H9 (cell line): ENCODE measurements at regions not wholly inside any gene's neighbourhood (a gene's known extent, or its start where the extent isn't known, plus 50 kb on each side); places are given as distances from the start of the nearest gene placed in this dataset.

Experiments used
- DNase-seq: peaks from one replicate; pipeline ENCODE4 v3.0.0-alpha.2; 2017
- H2AFZ ChIP-seq: one replicate; pipeline ENCODE4 v1.6.1; 2013; ENCODE audit warnings: mild to moderate bottlenecking, low read length, control low read depth, moderate library complexity
- H2AK5ac ChIP-seq: 2 replicates; pipeline ENCODE4 v1.6.1; 2013; ENCODE audit warnings: low read length, control low read depth, mixed read lengths; ENCODE audit not compliant: insufficient read length
- H2BK120ac ChIP-seq: one replicate; pipeline ENCODE4 v1.6.1; 2013; ENCODE audit warnings: low read depth, mild to moderate bottlenecking, low read length, control low read depth, inconsistent platforms; ENCODE audit not compliant: poor library complexity, severe bottlenecking
- H2BK12ac ChIP-seq: 2 replicates; pipeline ENCODE4 v1.6.1; 2013; ENCODE audit warnings: low read length, control low read depth, mixed read lengths, low read depth; ENCODE audit not compliant: insufficient read length
- H2BK15ac ChIP-seq: 2 replicates; pipeline ENCODE4 v1.6.1; 2013; ENCODE audit warnings: low read depth, low read length, control low read depth
- H2BK20ac ChIP-seq: one replicate; pipeline ENCODE4 v1.6.1; 2013; ENCODE audit warnings: low read depth, mild to moderate bottlenecking, low read length, control low read depth, inconsistent platforms; ENCODE audit not compliant: poor library complexity, severe bottlenecking
- H2BK5ac ChIP-seq: 2 replicates; pipeline ENCODE4 v1.6.1; 2013; ENCODE audit warnings: low read length, control low read depth, mixed read lengths; ENCODE audit not compliant: insufficient read length
- H3K14ac ChIP-seq: 2 replicates; pipeline ENCODE4 v1.6.1; 2013; ENCODE audit warnings: low read length, control low read depth; ENCODE audit not compliant: insufficient read depth
- H3K18ac ChIP-seq: 2 replicates; pipeline ENCODE4 v1.6.1; 2013; ENCODE audit warnings: low read depth, mild to moderate bottlenecking, mixed read lengths, low read length, control low read depth; ENCODE audit not compliant: insufficient read length
- H3K23ac ChIP-seq: 2 replicates; pipeline ENCODE4 v1.6.1; 2013; ENCODE audit warnings: low read length, control low read depth, mixed read lengths, low read depth; ENCODE audit not compliant: insufficient read length
- H3K23me2 ChIP-seq: 2 replicates; pipeline ENCODE4 v1.6.1; 2013; ENCODE audit warnings: low read depth, mild to moderate bottlenecking, mixed read lengths, low read length, control low read depth; ENCODE audit not compliant: insufficient read length, poor library complexity, severe bottlenecking
- H3K27ac ChIP-seq: 2 replicates; pipeline ENCODE4 v1.5.1; 2013; ENCODE audit warnings: low read length, control low read depth, mixed read lengths, low read depth; ENCODE audit not compliant: insufficient read length
- H3K27me3 ChIP-seq: 2 replicates; pipeline ENCODE4 v1.6.1; 2013; ENCODE audit warnings: low read length, control low read depth, inconsistent platforms; ENCODE audit not compliant: insufficient read depth
- H3K4ac ChIP-seq: 2 replicates; pipeline ENCODE4 v1.6.1; 2013; ENCODE audit warnings: low read depth, mild to moderate bottlenecking, control low read depth, inconsistent platforms, low read length, moderate library complexity
- H3K4me1 ChIP-seq: 2 replicates; pipeline ENCODE4 v1.6.1; 2013; ENCODE audit warnings: low read length, control low read depth, inconsistent platforms; ENCODE audit not compliant: insufficient read depth
- H3K4me2 ChIP-seq: 2 replicates; pipeline ENCODE4 v1.6.1; 2013; ENCODE audit warnings: low read length, control low read depth, mixed read lengths; ENCODE audit not compliant: insufficient read length, insufficient read depth
- H3K56ac ChIP-seq: 2 replicates; pipeline ENCODE4 v1.6.1; 2013; ENCODE audit warnings: low read depth, mild to moderate bottlenecking, mixed read lengths, low read length, control low read depth; ENCODE audit not compliant: insufficient read length
- H3K79me1 ChIP-seq: 2 replicates; pipeline ENCODE4 v1.6.1; 2013; ENCODE audit warnings: low read depth, mild to moderate bottlenecking, moderate library complexity, low read length, control low read depth, inconsistent platforms; ENCODE audit not compliant: insufficient read depth, poor library complexity, severe bottlenecking
- H3K79me2 ChIP-seq: 2 replicates; pipeline ENCODE4 v1.6.1; 2013; ENCODE audit warnings: low read length, control low read depth, inconsistent platforms; ENCODE audit not compliant: insufficient read depth
- H3K9ac ChIP-seq: 2 replicates; pipeline ENCODE4 v1.6.1; 2013; ENCODE audit warnings: low read length, control low read depth, mixed read lengths; ENCODE audit not compliant: insufficient read length; ENCODE audit errors: extremely low read depth
- H3K9me3 ChIP-seq: one replicate; pipeline ENCODE4 v1.6.1; 2013; ENCODE audit warnings: low read depth, low read length, inconsistent platforms; ENCODE audit not compliant: control insufficient read depth
- H3T11ph ChIP-seq: one replicate; pipeline ENCODE4 v1.6.1; 2013; ENCODE audit warnings: mild to moderate bottlenecking, low read length, control low read depth, inconsistent platforms
- H4K20me1 ChIP-seq: one replicate; pipeline ENCODE4 v1.6.1; 2013; ENCODE audit not compliant: control insufficient read depth, insufficient read length, insufficient read depth
- H4K5ac ChIP-seq: 2 replicates; pipeline ENCODE4 v1.6.1; 2013; ENCODE audit warnings: low read depth, mild to moderate bottlenecking, mixed read lengths, low read length, control low read depth; ENCODE audit not compliant: insufficient read length
- H4K8ac ChIP-seq: replicated peaks from 2 replicates; pipeline ENCODE4 v1.6.1; 2013; ENCODE audit warnings: low read length, control low read depth, mixed read lengths, low read depth; ENCODE audit not compliant: insufficient read length
- H4K91ac ChIP-seq: 2 replicates; pipeline ENCODE4 v1.6.1; 2013; ENCODE audit warnings: low read depth, mild to moderate bottlenecking, moderate library complexity, mixed read lengths, low read length, control low read depth; ENCODE audit not compliant: insufficient read length
- H3K27ac Mint-ChIP-seq, 3 experiments: 2 replicates in 2 of 3; 3 replicates in 1 of 3; pipeline ENCODE4 v1.8.0; 2020 to 2021; ENCODE audit warnings: mixed read lengths in 3 of 3, mild to moderate bottlenecking in 1 of 3, moderate library complexity in 1 of 3
- H3K27me3 Mint-ChIP-seq: 2 replicates; pipeline ENCODE4 v1.8.0; 2021; ENCODE audit warnings: low read depth, mild to moderate bottlenecking, moderate library complexity, mixed read lengths
- H3K36me3 Mint-ChIP-seq, 3 experiments: 2 replicates in 2 of 3; 3 replicates in 1 of 3; pipeline ENCODE4 v1.8.0; 2020 to 2021; ENCODE audit warnings: low read depth in 3 of 3, mixed read lengths in 3 of 3; ENCODE audit not compliant: insufficient read depth in 1 of 3
- H3K4me1 Mint-ChIP-seq, 2 experiments: 2 replicates each; pipeline ENCODE4 v1.8.0; 2020; ENCODE audit warnings: mixed read lengths in 2 of 2
- H3K4me3 Mint-ChIP-seq, 2 experiments: 2 replicates in 1 of 2; 3 replicates in 1 of 2; pipeline ENCODE4 v1.8.0; 2020 to 2021; ENCODE audit warnings: mild to moderate bottlenecking in 2 of 2, mixed read lengths in 2 of 2, moderate library complexity in 1 of 2
- H3K9me3 Mint-ChIP-seq, 2 experiments: 2 replicates in 1 of 2; 3 replicates in 1 of 2; pipeline ENCODE4 v1.8.0; 2020; ENCODE audit warnings: mild to moderate bottlenecking in 2 of 2, mixed read lengths in 2 of 2, moderate library complexity in 1 of 2
- TF ChIP-seq, protein P1 (sequence below): fragments of 200-600 bp; sonication (generic); conservative IDR thresholded peaks from 3 replicates; pipeline ENCODE4 v1.8.0; 2021; ENCODE audit warnings: antibody characterized with exemption, mild to moderate bottlenecking

DNA sequence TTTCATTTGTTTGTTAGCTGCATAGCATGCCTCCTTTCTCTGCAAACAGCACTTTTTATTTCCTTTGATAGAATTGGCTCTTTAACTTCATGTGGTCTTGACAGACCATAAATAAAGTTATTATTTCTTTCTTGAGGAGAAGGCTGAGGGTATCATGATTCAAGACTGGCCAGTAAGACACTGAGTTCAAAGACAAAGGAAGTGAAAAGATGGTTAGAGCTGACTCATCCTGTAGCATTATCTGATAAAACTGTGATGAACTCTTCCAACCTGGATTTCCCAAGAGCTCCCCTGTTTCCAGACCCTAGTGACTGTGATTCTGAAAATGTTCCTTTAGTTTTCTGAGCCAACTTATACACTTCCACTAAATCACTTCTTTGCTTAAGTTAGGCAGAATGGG, 179.3 kb upstream of the FAT3 start:
- Histone ChIP-seq H3K18ac (no peak overlapping the region), H3K4me1 (no peaks in the 10 kb centered on the region), H3K23ac (no peak overlapping the region), H2BK120ac (no peak overlapping the region), H3K79me1 (no peaks in the 10 kb centered on the region), H3K56ac (no peak overlapping the region), H4K5ac (no peak overlapping the region), H3K14ac (no peak overlapping the region), H3K23me2 (no peaks in the 10 kb centered on the region), H3K79me2 (no peaks in the 10 kb centered on the region), H3K27me3 (no peaks in the 10 kb centered on the region), H3T11ph (no peak overlapping the region), H4K20me1 (no peaks in the 10 kb centered on the region), H2BK12ac (no peak overlapping the region), H3K4me2 (no peak overlapping the region), H2AK5ac (no peak overlapping the region), H2BK15ac (no peak overlapping the region), H4K91ac (no peak overlapping the region), H2BK20ac (no peak overlapping the region), H3K9ac (no peak overlapping the region), H3K27ac (no peak overlapping the region), H3K4ac (no peak overlapping the region), H4K8ac (no peak overlapping the region), H3K9me3 (no peaks in the 10 kb centered on the region), H2AFZ (no peak overlapping the region), H2BK5ac (no peak overlapping the region)
- peaks cover 0 to 2% (median 0%) of the 10 kb centered on the region in 3 experiments; a peak in 1 of 7 replicates for H3K36me3 Mint-ChIP-seq
- TF ChIP-seq, protein P1, sequence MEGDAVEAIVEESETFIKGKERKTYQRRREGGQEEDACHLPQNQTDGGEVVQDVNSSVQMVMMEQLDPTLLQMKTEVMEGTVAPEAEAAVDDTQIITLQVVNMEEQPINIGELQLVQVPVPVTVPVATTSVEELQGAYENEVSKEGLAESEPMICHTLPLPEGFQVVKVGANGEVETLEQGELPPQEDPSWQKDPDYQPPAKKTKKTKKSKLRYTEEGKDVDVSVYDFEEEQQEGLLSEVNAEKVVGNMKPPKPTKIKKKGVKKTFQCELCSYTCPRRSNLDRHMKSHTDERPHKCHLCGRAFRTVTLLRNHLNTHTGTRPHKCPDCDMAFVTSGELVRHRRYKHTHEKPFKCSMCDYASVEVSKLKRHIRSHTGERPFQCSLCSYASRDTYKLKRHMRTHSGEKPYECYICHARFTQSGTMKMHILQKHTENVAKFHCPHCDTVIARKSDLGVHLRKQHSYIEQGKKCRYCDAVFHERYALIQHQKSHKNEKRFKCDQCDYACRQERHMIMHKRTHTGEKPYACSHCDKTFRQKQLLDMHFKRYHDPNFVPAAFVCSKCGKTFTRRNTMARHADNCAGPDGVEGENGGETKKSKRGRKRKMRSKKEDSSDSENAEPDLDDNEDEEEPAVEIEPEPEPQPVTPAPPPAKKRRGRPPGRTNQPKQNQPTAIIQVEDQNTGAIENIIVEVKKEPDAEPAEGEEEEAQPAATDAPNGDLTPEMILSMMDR = no peak
- H3K27ac Mint-ChIP-seq = no peak overlapping the region
- no peak for DNase-seq
- H3K4me3 Mint-ChIP-seq = no peak overlapping the region
- H3K4me1 Mint-ChIP-seq = no peaks in the 10 kb centered on the region
- no peaks in the 10 kb centered on the region for H3K9me3 Mint-ChIP-seq
- H3K27me3 Mint-ChIP-seq = no peaks in the 10 kb centered on the region
